ENCODE measurements at regions not wholly inside any gene's neighbourhood (a gene's known extent, or its start where the extent isn't known, plus 50 kb on each side); places are given as distances from the start of the nearest gene placed in this dataset.
"Not testable (repeated sequence)": the region's sequence is repeated elsewhere in the genome, so short reads cannot be mapped to it uniquely, and the experiment has no call there.

DNA sequence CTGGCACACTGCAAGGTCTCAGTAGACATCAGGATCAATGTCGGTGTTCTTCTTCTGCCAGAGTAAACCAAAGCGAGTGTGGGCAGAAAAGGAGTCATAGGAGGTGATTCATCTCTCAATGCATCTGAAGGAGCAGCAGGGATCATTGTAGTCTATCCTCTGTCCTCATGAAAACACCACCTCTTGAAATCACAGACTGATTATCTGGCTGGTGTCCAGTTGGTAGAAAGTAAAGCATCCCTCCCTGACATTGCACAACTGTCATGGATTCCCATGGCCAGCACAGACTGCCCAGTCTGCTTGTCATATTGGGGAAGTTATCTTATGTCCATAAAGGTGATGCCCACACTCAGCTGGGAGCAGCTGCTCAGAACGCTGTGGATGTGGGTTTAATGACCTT lies 74.1 kb downstream of the ABCC12 start:
- no peak for DNase-seq (ENCODE audit: low spot score in 2 of 2)
- in situ Hi-C loops (cut with MboI; ENCODE audit: low sequenced_read_pairs) = no loop called here
- H3K9me3 ChIP-seq = no peaks in the 10 kb centered on the region

DNA sequence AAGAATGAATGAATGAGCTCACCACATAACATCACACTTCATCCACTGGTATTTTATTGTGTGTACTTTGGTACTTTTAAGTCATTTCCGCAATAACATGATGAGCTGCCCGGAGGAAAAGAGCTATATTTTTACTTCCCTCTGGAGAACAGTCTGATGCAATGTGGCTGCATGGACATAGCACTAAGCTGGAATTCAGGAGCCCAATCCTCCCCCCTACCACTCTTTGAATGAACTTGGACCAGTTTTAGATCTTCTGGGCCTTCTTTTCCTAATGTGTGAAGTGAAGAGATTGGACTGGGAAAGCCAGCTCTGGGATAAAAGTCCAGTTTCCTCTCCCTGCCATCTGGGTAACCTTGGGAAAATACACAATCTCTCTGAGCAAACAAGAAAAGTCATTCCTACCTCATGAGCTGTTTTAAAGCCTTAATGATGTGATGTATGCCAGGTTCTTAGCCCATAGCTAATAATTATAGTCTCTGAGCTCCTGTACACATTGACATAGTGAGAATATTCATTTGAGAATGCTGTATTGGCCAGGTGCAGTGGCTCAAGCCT lies 79.3 kb downstream of the ABCC12 start:
- Histone ChIP-seq H3K36me3 (replicated peaks) (no peaks in the 10 kb centered on the region), H3K4me3 (no peak overlapping the region), H3K27me3 (ENCODE audit: low read depth) (0 out of 2 replicates have a peak, but pooled peaks cover 2% of the 10 kb centered on the region), H3K4me1 (no peaks in the 10 kb centered on the region), H3K9me3 (no peaks in the 10 kb centered on the region)
- in situ Hi-C loops (cut with MboI; ENCODE audit: low sequenced_read_pairs) = no loop called here
- DNase-seq (ENCODE audit: low spot score in 2 of 2) = no peak

More for the DNA sequence above, 74.1 kb downstream of the ABCC12 start:
- Histone ChIP-seq H3K4me3 (no peak overlapping the region), H3K4me1 (no peaks in the 10 kb centered on the region), H3K36me3 (replicated peaks) (no peaks in the 10 kb centered on the region), H3K27me3 (ENCODE audit: low read depth) (0 out of 2 replicates have a peak, but pooled peaks cover 2% of the 10 kb centered on the region)

DNA sequence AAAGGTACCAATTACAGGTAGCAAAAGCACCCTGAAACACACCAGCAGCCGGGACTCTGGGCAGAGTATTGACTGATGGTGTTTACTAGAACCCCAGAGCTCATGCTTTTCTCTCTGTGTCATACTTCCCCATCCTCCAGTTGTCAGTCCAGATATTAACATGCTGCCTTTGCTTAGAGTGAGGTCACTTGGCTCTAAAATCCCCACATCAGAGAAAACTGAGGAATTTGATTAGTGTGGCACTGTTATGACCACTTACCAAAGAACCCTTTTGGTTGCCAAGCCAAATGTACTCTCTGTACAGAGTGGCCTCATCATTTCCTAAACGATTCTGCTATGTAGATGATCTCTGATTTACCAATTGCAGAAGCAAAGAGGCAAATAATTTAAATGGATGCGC lies 80.4 kb downstream of the ABCC12 start:
- Histone ChIP-seq H3K4me3 (no peak overlapping the region), H3K4me1 (no peaks in the 10 kb centered on the region), H3K27me3 (ENCODE audit: low read depth) (0 out of 2 replicates have a peak, but pooled peaks cover 2% of the 10 kb centered on the region), H3K36me3 (replicated peaks) (no peaks in the 10 kb centered on the region), H3K9me3 (no peaks in the 10 kb centered on the region)
- in situ Hi-C loops (cut with MboI; ENCODE audit: low sequenced_read_pairs) = no loop called here
- no peak for DNase-seq (ENCODE audit: low spot score in 2 of 2)

DNA sequence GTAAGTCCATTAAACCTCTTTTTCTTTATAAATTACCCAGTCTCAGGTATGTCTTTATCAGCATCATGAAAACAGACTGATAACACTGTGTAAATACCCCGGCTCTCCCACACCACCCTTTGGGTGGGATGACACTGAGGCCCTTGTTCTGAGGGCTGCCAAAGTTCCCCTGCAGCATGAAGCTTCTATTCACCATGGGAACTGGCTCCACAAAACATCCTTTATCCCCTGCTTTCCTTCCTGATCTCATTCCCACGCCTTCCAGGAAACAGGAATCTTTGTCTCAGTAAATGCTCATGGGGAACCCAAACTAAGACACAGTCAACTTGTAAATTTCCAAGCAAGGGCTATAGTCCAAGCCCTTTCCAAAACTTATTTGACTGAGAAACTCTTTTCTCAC lies 88.4 kb downstream of the ABCC12 start:
- no peaks in the 10 kb centered on the region for H3K36me3 ChIP-seq (replicated peaks)
- H3K27me3 ChIP-seq (ENCODE audit: low read depth) = no peaks in the 10 kb centered on the region
- DNase-seq (ENCODE audit: low spot score in 2 of 2) = no peak
- in situ Hi-C loops (cut with MboI; ENCODE audit: low sequenced_read_pairs) = no loop called here
- no peaks in the 10 kb centered on the region for H3K4me1 ChIP-seq
- no peak overlapping the region for H3K4me3 ChIP-seq
- H3K9me3 ChIP-seq = no peaks in the 10 kb centered on the region

DNA sequence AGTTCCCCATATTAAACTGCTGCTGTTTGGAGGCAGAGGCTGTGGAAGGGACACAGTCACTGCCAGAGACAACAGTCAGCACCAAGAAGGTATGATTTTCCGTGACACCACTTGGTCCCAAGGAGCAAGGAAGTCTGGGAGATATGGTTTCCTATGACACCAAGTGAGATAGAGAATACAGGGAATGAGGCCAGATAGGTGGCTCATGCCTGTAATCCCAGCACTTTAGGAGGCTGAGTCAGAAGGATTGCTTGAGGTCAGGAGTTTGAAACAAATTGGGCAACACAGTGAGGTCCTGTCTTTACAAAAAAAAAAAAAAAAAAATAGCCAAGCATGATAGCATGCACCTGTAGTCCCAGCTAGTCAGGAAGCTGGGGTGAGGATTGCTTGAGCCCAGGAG lies 90.8 kb downstream of the ABCC12 start:
- Histone ChIP-seq H3K4me3 (no peak overlapping the region), H3K9me3 (no peaks in the 10 kb centered on the region), H3K4me1 (no peaks in the 10 kb centered on the region), H3K27me3 (ENCODE audit: low read depth) (no peaks in the 10 kb centered on the region), H3K36me3 (replicated peaks) (no peaks in the 10 kb centered on the region)
- in situ Hi-C loops (cut with MboI; ENCODE audit: low sequenced_read_pairs) = no loop called here
- no peak for DNase-seq (ENCODE audit: low spot score in 2 of 2)

DNA sequence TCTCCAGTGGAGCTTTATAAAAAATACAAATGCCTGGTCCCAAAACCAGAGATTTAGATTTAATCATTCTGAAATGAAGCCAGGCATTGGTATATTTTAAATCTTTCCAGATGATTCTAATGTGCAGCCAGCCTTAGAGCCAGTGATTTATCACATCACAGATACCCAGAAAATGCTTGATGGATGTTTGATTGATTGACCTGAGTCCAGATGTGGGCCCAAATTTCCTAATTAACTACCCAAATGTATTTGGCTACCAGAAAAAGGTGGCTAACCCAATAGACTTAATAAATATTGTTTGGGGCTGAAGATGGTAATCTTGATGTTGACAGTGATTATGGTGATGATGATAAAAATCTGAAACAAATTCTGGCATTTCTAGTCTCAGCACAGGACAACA lies 93.1 kb downstream of the ABCC12 start:
- Histone ChIP-seq H3K36me3 (replicated peaks) (no peaks in the 10 kb centered on the region), H3K4me3 (no peak overlapping the region), H3K4me1 (no peaks in the 10 kb centered on the region), H3K27me3 (ENCODE audit: low read depth) (no peaks in the 10 kb centered on the region), H3K9me3 (no peaks in the 10 kb centered on the region)
- DNase-seq (ENCODE audit: low spot score in 2 of 2) = no peak
- in situ Hi-C loops (cut with MboI; ENCODE audit: low sequenced_read_pairs) = no loop called here

DNA sequence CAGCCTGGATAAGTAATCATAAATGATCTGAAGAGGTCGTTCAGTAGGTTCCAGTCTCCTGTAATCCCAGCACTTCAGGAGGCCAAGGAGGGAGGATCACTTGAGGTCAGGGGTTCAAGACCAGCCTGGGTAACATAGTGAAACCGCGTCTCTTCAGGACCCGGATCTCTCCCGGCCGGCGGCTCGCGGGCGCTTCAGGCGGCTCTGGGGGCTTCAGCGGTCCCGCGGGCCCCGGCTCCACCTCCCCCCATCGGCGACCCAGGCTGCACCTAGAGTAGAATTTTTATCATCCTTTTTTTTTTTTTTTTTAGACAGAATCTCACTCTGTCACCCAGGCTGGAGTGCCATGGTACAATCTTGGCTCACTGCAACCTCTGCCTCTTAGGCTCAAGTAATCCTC lies 95.9 kb downstream of the ABCC12 start:
- no peaks in the 10 kb centered on the region for H3K9me3 ChIP-seq
- H3K4me3 ChIP-seq = no peak overlapping the region
- DNase-seq (ENCODE audit: low spot score in 2 of 2) = no peak
- peaks cover under 1% of the 10 kb centered on the region; the same call in 1 of the 2 replicates for H3K4me1 ChIP-seq
- no peaks in the 10 kb centered on the region for H3K36me3 ChIP-seq (replicated peaks)
- H3K27me3 ChIP-seq (ENCODE audit: low read depth) = no peaks in the 10 kb centered on the region
- in situ Hi-C loops (cut with MboI; ENCODE audit: low sequenced_read_pairs) = no loop called here

DNA sequence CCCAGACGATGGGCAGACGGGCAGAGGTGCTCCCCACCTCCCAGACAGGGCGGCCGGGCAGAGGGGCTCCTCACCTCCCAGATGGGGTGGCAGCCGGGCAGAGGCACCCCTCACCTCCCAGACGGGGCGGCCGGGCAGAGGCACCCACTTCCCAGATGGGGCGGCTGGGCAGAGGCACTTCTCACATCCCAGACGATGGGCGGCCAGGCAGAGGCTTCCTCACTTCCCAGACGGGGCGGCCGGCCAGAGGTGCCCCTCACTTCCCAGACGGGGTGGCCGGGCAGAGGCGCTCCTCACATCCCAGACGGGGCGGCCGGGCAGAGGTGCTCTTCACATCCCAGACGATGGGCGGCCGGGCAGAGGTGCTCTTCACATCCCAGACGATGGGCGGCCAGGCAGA lies 96.6 kb downstream of the ABCC12 start:
- H3K9me3 ChIP-seq; H3K4me1 ChIP-seq; H3K27me3 ChIP-seq (ENCODE audit: low read depth); H3K36me3 ChIP-seq (replicated peaks); H3K4me3 ChIP-seq; in situ Hi-C loops (cut with MboI; ENCODE audit: low sequenced_read_pairs); DNase-seq (ENCODE audit: low spot score in 2 of 2): not testable (repeated sequence)

DNA sequence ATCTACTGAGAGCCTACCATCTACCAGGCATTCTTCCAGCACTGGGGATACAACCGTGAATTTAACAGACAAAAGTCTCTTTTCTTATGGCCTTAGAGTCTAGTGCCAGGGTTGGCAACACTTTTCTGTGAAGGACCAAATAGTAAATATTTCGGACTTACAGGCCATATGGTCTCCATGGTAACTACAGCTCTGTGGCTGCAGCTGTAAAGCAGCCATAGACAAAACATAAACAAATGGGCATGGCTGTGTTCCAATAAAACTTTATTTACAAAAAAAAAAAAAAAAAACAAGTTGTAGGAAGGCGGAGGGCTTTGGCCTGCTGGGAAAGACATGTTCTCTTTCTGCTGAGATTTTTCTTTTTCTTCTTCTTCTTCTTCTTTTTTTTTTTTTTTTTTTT lies 98.7 kb downstream of the ABCC12 start:
- peaks cover 14% of the 10 kb centered on the region for H3K4me1 ChIP-seq
- H3K4me3 ChIP-seq = no peak overlapping the region
- no peaks in the 10 kb centered on the region for H3K27me3 ChIP-seq (ENCODE audit: low read depth)
- H3K9me3 ChIP-seq = no peaks in the 10 kb centered on the region
- DNase-seq (ENCODE audit: low spot score in 2 of 2) = no peak
- in situ Hi-C loops (cut with MboI; ENCODE audit: low sequenced_read_pairs) = no loop called here
- no peaks in the 10 kb centered on the region for H3K36me3 ChIP-seq (replicated peaks)

DNA sequence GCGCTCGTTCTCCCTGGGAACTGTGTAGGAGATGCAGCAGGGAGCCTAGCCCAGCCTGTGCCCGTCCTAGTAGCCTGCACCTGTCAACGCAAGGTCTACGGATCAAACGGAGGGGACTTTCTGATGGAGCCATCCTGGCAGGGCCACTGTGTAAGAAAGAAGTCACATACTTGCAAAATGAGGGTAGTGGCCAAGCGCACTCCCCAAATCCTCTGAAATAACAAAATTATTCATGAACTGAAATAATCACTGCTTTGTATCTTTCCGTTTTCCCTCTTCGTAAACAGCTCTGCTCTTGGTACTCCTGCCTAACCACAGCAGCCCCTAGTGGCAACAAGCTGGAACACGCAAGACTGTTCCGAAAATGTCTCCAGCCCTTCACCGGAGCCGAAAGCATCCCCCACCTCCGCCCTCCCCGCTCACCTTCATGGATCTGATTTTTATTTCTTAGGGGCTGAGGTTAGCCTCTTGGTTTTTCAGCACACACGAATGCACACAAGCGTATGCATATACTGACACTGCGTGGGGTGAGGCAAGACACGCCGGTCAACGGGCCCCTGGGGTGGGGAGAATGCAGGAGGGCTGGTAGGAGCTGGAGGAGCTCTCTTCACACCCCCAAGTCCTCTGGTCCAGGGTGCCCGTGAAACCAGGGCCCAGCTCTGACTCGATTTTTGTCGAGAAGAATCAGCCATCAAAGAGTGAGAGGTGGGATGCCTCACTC lies 100.8 kb downstream of the ABCC12 start:
- Histone ChIP-seq H3K27me3 (ENCODE audit: low read depth) (no peaks in the 10 kb centered on the region), H3K4me1 (peaks cover 14% of the 10 kb centered on the region), H3K9me3 (no peaks in the 10 kb centered on the region), H3K4me3 (no peak overlapping the region), H3K36me3 (replicated peaks) (no peaks in the 10 kb centered on the region)
- DNase-seq (ENCODE audit: low spot score in 2 of 2) = peak; percentile 76 to 80
- in situ Hi-C loops (cut with MboI; ENCODE audit: low sequenced_read_pairs) = no loop called here

DNA sequence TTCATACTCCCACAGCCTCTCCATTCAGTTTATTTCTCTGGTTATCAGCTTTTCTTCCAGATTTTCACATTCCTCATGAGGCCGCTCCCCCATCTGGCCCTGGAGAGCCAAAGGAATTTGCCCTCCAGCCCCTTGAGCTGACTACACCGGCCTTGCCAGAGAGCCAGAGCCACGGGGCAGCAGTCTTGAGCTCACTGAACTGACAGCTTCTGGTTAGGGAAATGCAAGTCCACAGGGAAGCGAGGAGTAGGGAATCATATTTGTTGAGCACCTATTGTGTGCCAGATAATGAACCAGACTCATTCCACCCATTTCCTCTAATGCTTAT lies 102.4 kb downstream of the ABCC12 start:
- in situ Hi-C loops (cut with MboI; ENCODE audit: low sequenced_read_pairs) = no loop called here
- no peaks in the 10 kb centered on the region for H3K9me3 ChIP-seq
- no peak overlapping the region for H3K4me3 ChIP-seq
- H3K4me1 ChIP-seq = peaks cover 14% of the 10 kb centered on the region
- H3K27me3 ChIP-seq (ENCODE audit: low read depth) = no peaks in the 10 kb centered on the region
- H3K36me3 ChIP-seq (replicated peaks) = no peaks in the 10 kb centered on the region
- DNase-seq (ENCODE audit: low spot score in 2 of 2) = peak; percentile 60 to 77

DNA sequence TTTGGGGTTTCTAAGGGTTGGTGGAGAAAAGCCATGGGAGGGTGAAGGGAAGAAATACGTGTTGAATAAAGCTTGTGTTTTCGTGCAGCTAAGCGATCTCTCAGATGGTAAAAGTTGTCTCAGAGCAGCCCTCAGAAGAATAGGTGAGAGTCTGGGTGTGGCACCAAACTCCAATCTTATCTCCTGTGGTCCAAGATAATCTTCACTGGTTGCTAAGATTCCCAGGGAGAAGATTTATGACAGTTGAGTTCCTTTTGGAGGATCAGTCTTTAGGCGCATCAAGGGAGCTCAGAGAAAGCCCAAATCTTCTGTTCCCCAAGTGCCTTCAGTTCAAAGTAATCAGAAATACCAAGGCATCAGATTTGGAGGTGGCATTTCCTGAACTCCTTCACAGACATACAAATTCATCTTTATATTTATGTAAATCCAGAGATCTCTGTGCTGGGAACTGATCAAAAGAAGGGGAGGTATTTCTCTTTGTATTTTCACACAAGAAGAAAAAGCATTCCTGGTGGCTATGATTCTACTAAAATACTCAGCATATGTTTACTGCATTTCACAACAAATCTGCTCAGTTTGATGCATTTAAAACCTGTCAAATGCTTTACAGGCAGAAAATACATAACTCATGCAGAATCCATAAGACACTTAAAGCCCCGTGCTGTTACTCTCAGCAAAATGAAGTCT lies 102.9 kb downstream of the ABCC12 start:
- peaks cover 14% of the 10 kb centered on the region for H3K4me1 ChIP-seq
- H3K27me3 ChIP-seq (ENCODE audit: low read depth) = no peaks in the 10 kb centered on the region
- no peak overlapping the region for H3K4me3 ChIP-seq
- H3K9me3 ChIP-seq = no peaks in the 10 kb centered on the region
- DNase-seq (ENCODE audit: low spot score in 2 of 2) = peak in 1 of 2 experiments; percentile 4
- in situ Hi-C loops (cut with MboI; ENCODE audit: low sequenced_read_pairs) = no loop called here
- H3K36me3 ChIP-seq (replicated peaks) = no peaks in the 10 kb centered on the region

DNA sequence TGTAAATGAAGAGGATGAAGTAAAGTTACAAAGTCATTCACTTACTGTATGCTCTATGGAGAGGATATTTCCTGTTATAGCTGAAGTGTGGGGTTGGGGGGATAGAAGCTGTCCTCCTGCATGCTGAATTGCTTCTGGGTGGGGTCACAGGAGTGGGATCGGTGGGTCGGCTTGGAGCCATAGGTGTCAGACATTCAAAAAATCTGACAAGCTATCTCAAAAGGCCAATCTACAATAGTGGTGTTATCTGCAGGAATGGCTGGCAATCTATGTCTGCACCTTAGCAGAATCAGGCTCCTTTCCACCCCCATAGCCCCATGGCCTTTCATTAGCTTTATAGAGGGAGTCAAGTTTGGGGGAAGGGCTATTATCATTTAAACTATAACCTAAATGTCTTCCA lies 104.9 kb downstream of the ABCC12 start:
- Histone ChIP-seq H3K4me3 (no peak overlapping the region), H3K36me3 (replicated peaks) (no peaks in the 10 kb centered on the region), H3K4me1 (peaks cover 14% of the 10 kb centered on the region), H3K9me3 (no peaks in the 10 kb centered on the region), H3K27me3 (ENCODE audit: low read depth) (no peaks in the 10 kb centered on the region)
- DNase-seq (ENCODE audit: low spot score in 2 of 2) = no peak
- in situ Hi-C loops (cut with MboI; ENCODE audit: low sequenced_read_pairs) = no loop called here

DNA sequence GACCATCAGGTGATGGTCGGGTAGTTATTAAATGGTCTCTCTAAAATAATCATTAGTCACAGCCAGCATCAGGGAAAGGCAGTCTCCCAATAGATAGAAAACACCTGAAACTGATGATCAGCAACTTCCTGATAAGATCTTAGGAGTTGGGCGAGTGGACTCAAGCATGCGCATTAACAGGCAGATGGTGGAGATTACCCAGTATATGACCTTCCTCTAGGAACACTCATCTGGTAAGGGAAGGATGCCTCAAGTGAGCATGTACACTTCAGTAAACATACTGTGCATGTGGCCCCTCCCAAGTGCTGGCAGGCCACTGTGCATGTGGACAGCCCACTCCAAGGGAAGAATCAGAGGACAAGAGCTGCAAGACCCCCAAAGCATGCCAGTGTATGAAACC lies 105.9 kb downstream of the ABCC12 start:
- H3K4me3 ChIP-seq = no peak overlapping the region
- DNase-seq (ENCODE audit: low spot score in 2 of 2) = no peak
- H3K27me3 ChIP-seq (ENCODE audit: low read depth) = no peaks in the 10 kb centered on the region
- peaks cover 14% of the 10 kb centered on the region for H3K4me1 ChIP-seq
- in situ Hi-C loops (cut with MboI; ENCODE audit: low sequenced_read_pairs) = no loop called here
- no peaks in the 10 kb centered on the region for H3K9me3 ChIP-seq
- no peaks in the 10 kb centered on the region for H3K36me3 ChIP-seq (replicated peaks)
